ENCODE measurements at regions not wholly inside any gene's neighbourhood (a gene's known extent, or its start where the extent isn't known, plus 50 kb on each side); places are given as distances from the start of the nearest gene placed in this dataset.

- no peak for DNase-seq
These were observed 101.9 kb upstream of the CACNA2D3 start for GRCh38 chr3:54020436-54020835.

GRCh38 chr3:54014067-54014466 is 108.3 kb upstream of the CACNA2D3 start:
- DNase-seq, result no peak

- DNase-seq, result no peak
These were observed 113.6 kb upstream of the CACNA2D3 start for GRCh38 chr3:54008744-54009143.

- DNase-seq, result no peak
These were observed 114.3 kb upstream of the CACNA2D3 start for GRCh38 chr3:54008099-54008498.

- no peak for DNase-seq
These were observed 112.7 kb upstream of the SELENOK start for GRCh38 chr3:54004335-54004734.

- no peak for DNase-seq
These were observed 111.5 kb upstream of the SELENOK start for GRCh38 chr3:54003136-54003535.

GRCh38 chr3:53999725-54000124 is 108.1 kb upstream of the SELENOK start:
- no peak for DNase-seq

GRCh38 chr3:53998980-53999379 is 107.3 kb upstream of the SELENOK start:
- DNase-seq, result no peak

GRCh38 chr3:53997476-53997875 is 105.8 kb upstream of the SELENOK start:
- DNase-seq, result no peak

GRCh38 chr3:53996141-53996874 is 104.6 kb upstream of the SELENOK start:
- DNase-seq, result no peak

GRCh38 chr3:53994986-53995603 is 103.4 kb upstream of the SELENOK start:
- no peak for DNase-seq

- DNase-seq, result no peak
These were observed 99.6 kb upstream of the SELENOK start for GRCh38 chr3:53991240-53991639.

GRCh38 chr3:53989946-53990345 is 98.3 kb upstream of the SELENOK start:
- DNase-seq, result no peak

- no peak for DNase-seq
These were observed 97.8 kb upstream of the SELENOK start for GRCh38 chr3:53989451-53989850.

- DNase-seq, result no peak
These were observed 86.7 kb upstream of the SELENOK start for GRCh38 chr3:53978386-53978785.

- DNase-seq, result no peak
These were observed 83.7 kb upstream of the SELENOK start for GRCh38 chr3:53975382-53975781.

GRCh38 chr3:53974324-53974723 is 82.7 kb upstream of the SELENOK start:
- no peak for DNase-seq

GRCh38 chr3:53973905-53974304 is 82.2 kb upstream of the SELENOK start:
- no peak for DNase-seq

GRCh38 chr3:53970661-53971060 is 79.0 kb upstream of the SELENOK start:
- no peak for DNase-seq

GRCh38 chr3:53969086-53969485 is 77.4 kb upstream of the SELENOK start:
- DNase-seq, result no peak

- DNase-seq, result no peak
These were observed 73.6 kb upstream of the SELENOK start for GRCh38 chr3:53965291-53965690.

GRCh38 chr3:53957831-53958230 is 66.2 kb upstream of the SELENOK start:
- DNase-seq, result no peak

- no peak for DNase-seq
These were observed 64.9 kb upstream of the SELENOK start for GRCh38 chr3:53956586-53956985.

GRCh38 chr3:53949541-53949940 is 57.9 kb upstream of the SELENOK start:
- DNase-seq, result peak; percentile 42

- DNase-seq, result no peak
These were observed 56.5 kb upstream of the SELENOK start for GRCh38 chr3:53948174-53948573.
